ENCODE measurements at regions not wholly inside any gene's neighbourhood (a gene's known extent, or its start where the extent isn't known, plus 50 kb on each side); places are given as distances from the start of the nearest gene placed in this dataset.

DNA sequence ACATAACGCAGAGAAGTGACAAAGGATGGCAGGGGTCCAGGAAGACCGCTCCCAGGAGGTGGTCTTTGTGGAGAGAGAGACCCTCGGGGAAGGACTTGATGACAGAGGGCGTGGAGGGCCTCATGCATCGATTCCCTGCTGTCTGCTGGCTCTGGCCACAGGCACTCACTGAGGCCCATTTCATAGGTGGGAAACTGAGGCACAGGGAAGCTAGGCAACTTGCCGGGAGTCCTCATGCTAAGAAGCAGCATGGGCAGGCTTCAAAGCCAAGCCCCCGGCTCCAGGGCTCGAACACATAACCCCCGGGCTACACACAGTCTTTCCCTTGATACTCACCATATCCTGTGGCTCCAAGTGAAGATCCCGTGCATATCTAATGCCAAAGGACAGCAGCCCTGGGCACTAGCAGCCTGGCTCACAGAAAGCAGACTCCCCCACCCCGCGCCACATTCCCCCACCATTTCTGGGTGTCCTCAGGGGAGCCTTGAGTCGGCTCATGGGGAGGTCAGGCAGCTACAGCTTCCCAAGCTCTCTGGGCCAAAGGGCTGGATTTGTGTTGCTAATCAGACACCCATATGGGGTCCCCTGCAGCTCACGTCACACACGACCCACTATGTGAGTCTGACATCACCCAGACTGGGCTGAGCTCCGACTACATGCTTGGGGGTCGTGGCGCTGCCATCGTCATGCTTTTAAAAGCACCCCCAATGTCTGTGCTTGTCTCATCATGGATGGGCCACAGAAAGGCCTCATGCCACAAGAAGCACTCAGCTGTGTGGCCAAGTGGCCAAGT, 130.9 kb upstream of the PMEPA1 start (continued):
- no peak for TF ChIP-seq CHD2 (IDR thresholded peaks at IDR 0.05; ENCODE audit: low read length)
- TF ChIP-seq YY1 (IDR thresholded peaks at IDR 0.05; ENCODE audit: low read depth, low read length), result no peak
- TF ChIP-seq, protein P1, sequence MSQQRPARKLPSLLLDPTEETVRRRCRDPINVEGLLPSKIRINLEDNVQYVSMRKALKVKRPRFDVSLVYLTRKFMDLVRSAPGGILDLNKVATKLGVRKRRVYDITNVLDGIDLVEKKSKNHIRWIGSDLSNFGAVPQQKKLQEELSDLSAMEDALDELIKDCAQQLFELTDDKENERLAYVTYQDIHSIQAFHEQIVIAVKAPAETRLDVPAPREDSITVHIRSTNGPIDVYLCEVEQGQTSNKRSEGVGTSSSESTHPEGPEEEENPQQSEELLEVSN (IDR thresholded peaks at IDR 0.05), result no peak

All from H1 (cell line).